PC-3 (cell line): ENCODE measurements at regions not wholly inside any gene's neighbourhood (a gene's known extent, or its start where the extent isn't known, plus 50 kb on each side); places are given as distances from the start of the nearest gene placed in this dataset.

ENCODE experiments used
- ATAC-seq: fragments of 200-7000 bp; cut with Tn5 transposase; 2 replicates; pipeline ENCODE4 v1.9.1; 2020; ENCODE audit warnings: mild to moderate bottlenecking, moderate library complexity
- BruUV-seq: library from RNA; stranded (reverse); fragments of 400-500 nt; replicated peaks from 2 replicates; lab custom pipeline; 2021; lab: Mats Ljungman, UMichigan
- CTCF ChIA-PET: fragments of 300-600 bp; sonication (Branson Sonifier 250); formaldehyde crosslinking; loops from one replicate; lab custom pipeline; 2022; ENCODE audit warnings: antibody characterized with exemption; lab: Charles Lee
- POLR2A ChIA-PET: fragments of 300-600 bp; sonication (Branson Sonifier 250); formaldehyde crosslinking; loops from one replicate; lab custom pipeline; 2022; ENCODE audit warnings: antibody characterized with exemption; ENCODE audit not compliant: unreplicated experiment; lab: Charles Lee
- DNase-seq: peaks from one replicate; pipeline ENCODE4 v3.0.0-alpha.2; 2015
- H2AFZ ChIP-seq: fragments of 300-600 bp; sonication (generic); 2 replicates; pipeline ENCODE4 v1.6.0; 2016; ENCODE audit warnings: antibody characterized with exemption, low read length
- H3F3A ChIP-seq: fragments of 300-600 bp; sonication (generic); one replicate; pipeline ENCODE4 v1.6.0; 2017; ENCODE audit warnings: antibody characterized with exemption, low read length, control low read depth, mild to moderate bottlenecking; ENCODE audit not compliant: unreplicated experiment
- H3K27ac ChIP-seq: fragments of 300-600 bp; sonication (generic); 2 replicates; pipeline ENCODE4 v1.5.1; 2016; ENCODE audit warnings: mild to moderate bottlenecking, low read length
- H3K27me3 ChIP-seq: fragments of 300-600 bp; sonication (generic); 2 replicates; pipeline ENCODE4 v1.6.1; 2016; ENCODE audit warnings: low read length, mixed read lengths
- H3K36me3 ChIP-seq: fragments of 300-600 bp; sonication (generic); 2 replicates; pipeline ENCODE4 v1.6.1; 2016; ENCODE audit warnings: low read depth, mixed run types, low read length, mixed read lengths
- H3K4me1 ChIP-seq: fragments of 300-600 bp; sonication (generic); 2 replicates; pipeline ENCODE4 v1.5.1; 2016; ENCODE audit warnings: low read length; ENCODE audit not compliant: insufficient read depth
- H3K4me2 ChIP-seq: fragments of 300-600 bp; sonication (generic); 2 replicates; pipeline ENCODE4 v1.6.0; 2016; ENCODE audit warnings: low read length
- H3K4me3 ChIP-seq: fragments of 300-600 bp; sonication (generic); 2 replicates; pipeline ENCODE4 v1.5.1; 2016; ENCODE audit warnings: mild to moderate bottlenecking, low read length, mixed read lengths
- H3K79me2 ChIP-seq: fragments of 300-600 bp; sonication (generic); 2 replicates; pipeline ENCODE4 v1.6.1; 2017; ENCODE audit warnings: low read length, mixed read lengths
- H3K9ac ChIP-seq: fragments of 300-600 bp; sonication (generic); 2 replicates; pipeline ENCODE4 v1.6.0; 2016; ENCODE audit warnings: mild to moderate bottlenecking, low read length
- H3K9me2 ChIP-seq: fragments of 300-600 bp; sonication (generic); replicated peaks from 2 replicates; pipeline ENCODE4 v1.6.1; 2016; ENCODE audit warnings: mixed run types, low read length, mixed read lengths
- H3K9me3 ChIP-seq: fragments of 300-600 bp; sonication (generic); 2 replicates; pipeline ENCODE4 v1.6.1; 2016; ENCODE audit warnings: low read length, mixed read lengths
- H4K20me1 ChIP-seq: fragments of 300-600 bp; sonication (generic); 2 replicates; pipeline ENCODE4 v1.6.1; 2016; ENCODE audit warnings: low read length, mixed read lengths
- CTCF ChIP-seq: fragments of 300-600 bp; sonication (generic); conservative IDR thresholded peaks from 2 replicates; pipeline ENCODE4 v1.5.1; 2017; ENCODE audit warnings: antibody characterized with exemption, low read depth, mild to moderate bottlenecking, low read length
- EZH2 ChIP-seq: fragments of 300-600 bp; sonication (generic); IDR thresholded peaks from one replicate; pipeline ENCODE4 v1.6.1; 2017; ENCODE audit warnings: antibody characterized with exemption, mild to moderate bottlenecking, low read length; ENCODE audit not compliant: unreplicated experiment
- EZH2phosphoT487 ChIP-seq: fragments of 300-600 bp; sonication (generic); IDR thresholded peaks from 2 replicates; pipeline ENCODE4 v1.6.1; 2018; ENCODE audit warnings: mild to moderate bottlenecking, antibody characterized with exemption, low read length, borderline replicate concordance
- intact Hi-C: fragments of 100-400 bp; cut with micrococcal nuclease; formaldehyde crosslinking; loops from 2 replicates; pipeline ENCODE4 v1.9.0; 2023

GRCh38 chr22:34688825-34689224 lies 377.1 kb upstream of the ISX start:
- CTCF ChIA-PET, result no interaction called here
- TF ChIP-seq EZH2phosphoT487, result no peak
- TF ChIP-seq EZH2, result no peak
- no peak for TF ChIP-seq CTCF
- no peaks in the 10 kb centered on the region for H3K9me2 ChIP-seq
- H3K27ac ChIP-seq, result no peak overlapping the region
- no peaks in the 10 kb centered on the region for H3K9me3 ChIP-seq
- no peaks in the 10 kb centered on the region for H3K4me1 ChIP-seq
- no peaks in the 10 kb centered on the region for H3K79me2 ChIP-seq
- BruUV-seq, result no TSS peak
- no peaks in the 10 kb centered on the region for H4K20me1 ChIP-seq
- H3K4me3 ChIP-seq, result no peak overlapping the region
- H2AFZ ChIP-seq, result no peak overlapping the region
- intact Hi-C loops, result no loop called here
- H3K36me3 ChIP-seq, result no peaks in the 10 kb centered on the region
- H3K9ac ChIP-seq, result no peak overlapping the region
- H3F3A ChIP-seq, result no peaks in the 10 kb centered on the region
- no peak overlapping the region for H3K4me2 ChIP-seq
- no peaks in the 10 kb centered on the region for H3K27me3 ChIP-seq
- ATAC-seq, result no peak
- DNase-seq, result no peak
- POLR2A ChIA-PET, result no interaction called here

- H3K9me2 ChIP-seq, result no peaks in the 10 kb centered on the region
- ChIA-PET POLR2A (no interaction called here), CTCF (no interaction called here)
- H3K4me1 ChIP-seq, result no peaks in the 10 kb centered on the region
- no peaks in the 10 kb centered on the region for H3K27me3 ChIP-seq
- H3F3A ChIP-seq, result no peaks in the 10 kb centered on the region
- no peaks in the 10 kb centered on the region for H3K9me3 ChIP-seq
- DNase-seq, result no peak
- H3K4me3 ChIP-seq, result no peak overlapping the region
- intact Hi-C loops, result no loop called here
- H3K79me2 ChIP-seq, result no peaks in the 10 kb centered on the region
- no peak for ATAC-seq
- no peaks in the 10 kb centered on the region for H3K36me3 ChIP-seq
- H4K20me1 ChIP-seq, result no peaks in the 10 kb centered on the region
- H3K27ac ChIP-seq, result no peak overlapping the region
- no peak overlapping the region for H3K4me2 ChIP-seq
- no peak overlapping the region for H3K9ac ChIP-seq
- BruUV-seq, result no TSS peak
- no peak overlapping the region for H2AFZ ChIP-seq
- no peak for TF ChIP-seq EZH2phosphoT487
- TF ChIP-seq EZH2, result no peak
- no peak for TF ChIP-seq CTCF
Observed at GRCh38 chr22:34696557-34696956, 369.4 kb upstream of the ISX start.

GRCh38 chr22:34702279-34702678 lies 363.7 kb upstream of the ISX start:
- ChIA-PET POLR2A (no interaction called here), CTCF (no interaction called here)
- Histone ChIP-seq H2AFZ (no peak overlapping the region), H4K20me1 (no peaks in the 10 kb centered on the region), H3K4me3 (no peak overlapping the region), H3K4me1 (no peaks in the 10 kb centered on the region), H3K9me2 (no peaks in the 10 kb centered on the region), H3F3A (no peaks in the 10 kb centered on the region), H3K9ac (no peak overlapping the region), H3K79me2 (no peaks in the 10 kb centered on the region), H3K27ac (no peak overlapping the region), H3K9me3 (no peaks in the 10 kb centered on the region), H3K36me3 (no peaks in the 10 kb centered on the region), H3K4me2 (no peak overlapping the region), H3K27me3 (no peaks in the 10 kb centered on the region)
- ATAC-seq, result no peak
- TF ChIP-seq EZH2, result no peak
- no peak for TF ChIP-seq CTCF
- TF ChIP-seq EZH2phosphoT487, result no peak
- BruUV-seq, result no TSS peak
- DNase-seq, result no peak
- intact Hi-C loops, result no loop called here
